ENCODE measurements at regions not wholly inside any gene's neighbourhood (a gene's known extent, or its start where the extent isn't known, plus 50 kb on each side); places are given as distances from the start of the nearest gene placed in this dataset.
A peak's percentile ranks its signal among the peaks of the same experiment; 100 is the strongest.

DNA sequence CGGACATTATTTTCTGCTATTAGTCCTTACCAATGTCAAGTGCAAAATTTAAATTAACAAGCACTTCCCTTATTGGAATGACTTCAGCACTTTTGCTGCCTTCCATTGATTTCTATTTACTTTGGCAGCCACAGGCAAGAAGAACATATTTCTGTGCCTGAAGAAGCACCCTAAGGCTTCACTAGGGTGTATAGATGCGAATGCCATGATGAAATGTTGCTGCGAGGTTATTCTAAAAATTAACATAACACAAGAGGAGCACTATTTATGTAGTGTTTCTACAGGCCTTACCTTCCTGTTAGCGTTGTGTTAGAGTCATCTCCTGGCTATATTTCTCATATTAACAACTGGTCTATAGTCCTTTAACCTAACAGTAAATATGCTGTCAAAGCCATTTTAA, 365.0 kb upstream of the HNRNPA3 start:
- TF ChIP-seq CTCF (conservative IDR thresholded peaks at IDR 0.05; ENCODE audit: low read depth, low read length) = no peak
- no peak overlapping the region for H3K4me3 ChIP-seq (ENCODE audit: low read depth, low read length)

GRCh38 chr2:176848844-176849243, 363.8 kb upstream of the HNRNPA3 start:
- no peak for DNase-seq (ENCODE audit: low read depth)
- no peak for TF ChIP-seq CTCF (conservative IDR thresholded peaks at IDR 0.05; ENCODE audit: low read depth, low read length)
- no peak overlapping the region for H3K4me3 ChIP-seq (ENCODE audit: low read depth, low read length)

More for the DNA sequence above, 365.0 kb upstream of the HNRNPA3 start:
- no peak for DNase-seq (ENCODE audit: low read depth)

DNA sequence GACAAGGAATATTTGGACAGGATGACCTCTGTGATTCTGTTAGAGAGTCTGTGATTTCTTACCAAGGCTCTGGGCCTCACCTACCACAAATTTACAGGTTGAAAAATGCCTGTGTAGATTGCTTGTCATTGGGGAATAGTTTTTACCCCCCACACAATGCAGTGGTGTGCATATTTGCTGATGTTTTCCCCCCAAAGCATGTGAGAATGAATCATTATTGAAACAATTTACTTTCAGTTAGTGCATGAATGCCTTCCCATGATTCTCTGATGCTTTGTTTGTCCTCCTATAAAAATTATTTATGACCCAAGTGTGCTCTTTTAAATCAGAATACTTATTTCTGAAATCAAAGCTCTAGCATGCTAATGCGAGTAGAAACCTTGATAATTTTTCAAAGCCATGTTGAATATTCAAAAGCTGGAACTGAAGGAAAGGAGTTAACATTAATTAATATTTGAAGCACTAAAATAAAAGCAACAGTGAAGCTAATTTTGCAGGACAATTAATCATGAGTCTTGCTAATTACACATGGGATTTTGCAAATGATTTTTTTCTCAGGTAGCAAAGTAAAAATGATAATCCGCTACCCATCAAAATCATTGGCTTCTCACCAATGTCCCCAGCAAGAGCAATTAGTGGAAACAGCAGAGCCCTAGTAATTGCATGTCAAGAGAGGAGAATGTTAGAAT, 361.2 kb upstream of the HNRNPA3 start:
- DNase-seq (ENCODE audit: low read depth) = peak; percentile 15
- TF ChIP-seq CTCF (conservative IDR thresholded peaks at IDR 0.05; ENCODE audit: low read depth, low read length) = no peak
- H3K4me3 ChIP-seq (ENCODE audit: low read depth, low read length) = no peak overlapping the region

GRCh38 chr2:176851889-176852483, 360.6 kb upstream of the HNRNPA3 start:
- H3K4me3 ChIP-seq (ENCODE audit: low read depth, low read length) = no peak overlapping the region
- no peak for DNase-seq (ENCODE audit: low read depth)
- no peak for TF ChIP-seq CTCF (conservative IDR thresholded peaks at IDR 0.05; ENCODE audit: low read depth, low read length)

- no peak for DNase-seq (ENCODE audit: low read depth)
- no peak for TF ChIP-seq CTCF (conservative IDR thresholded peaks at IDR 0.05; ENCODE audit: low read depth, low read length)
- H3K4me3 ChIP-seq (ENCODE audit: low read depth, low read length) = no peak overlapping the region
Measured at GRCh38 chr2:176852667-176853066, 359.9 kb upstream of the HNRNPA3 start.

DNA sequence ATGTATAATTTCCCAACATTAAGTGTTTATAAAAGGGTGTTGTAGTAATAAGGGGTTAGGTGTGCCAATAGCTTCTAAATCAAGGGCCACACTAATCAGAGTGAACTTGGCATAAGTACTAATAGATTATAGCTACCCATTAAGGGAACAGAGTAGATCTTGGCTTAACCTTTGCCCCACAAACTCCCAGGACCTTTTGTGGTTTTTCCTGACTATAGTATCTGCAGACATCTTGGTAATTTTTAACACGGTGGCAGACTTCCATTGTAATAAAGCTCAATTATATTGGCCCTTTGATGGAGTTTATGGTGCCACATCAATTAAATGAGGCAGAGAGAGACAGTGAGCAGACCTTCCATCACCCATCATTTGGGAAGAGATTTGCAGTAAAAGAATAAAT, 358.5 kb upstream of the HNRNPA3 start:
- H3K4me3 ChIP-seq (ENCODE audit: low read depth, low read length) = no peak overlapping the region
- no peak for DNase-seq (ENCODE audit: low read depth)
- no peak for TF ChIP-seq CTCF (conservative IDR thresholded peaks at IDR 0.05; ENCODE audit: low read depth, low read length)

DNA sequence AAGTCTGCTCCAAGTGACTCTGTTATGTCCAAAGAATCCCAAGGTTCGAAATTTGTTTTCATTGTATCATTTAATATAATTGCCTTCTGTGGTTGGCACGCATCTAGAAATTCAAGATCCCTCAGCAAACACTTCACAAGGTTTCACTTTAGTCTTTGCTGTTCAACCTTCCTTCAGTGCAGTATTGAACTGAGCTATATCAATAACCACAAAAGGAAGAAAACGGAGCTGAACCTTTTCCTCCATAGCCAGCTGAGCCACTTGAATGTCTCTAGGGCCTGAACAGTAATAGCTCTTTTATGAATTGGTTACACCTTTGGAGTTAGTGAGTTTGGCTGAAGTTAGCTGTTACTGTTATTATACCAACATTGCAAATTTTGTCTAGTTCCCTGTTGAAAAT, 357.7 kb upstream of the HNRNPA3 start:
- no peak overlapping the region for H3K4me3 ChIP-seq (ENCODE audit: low read depth, low read length)
- no peak for TF ChIP-seq CTCF (conservative IDR thresholded peaks at IDR 0.05; ENCODE audit: low read depth, low read length)
- DNase-seq (ENCODE audit: low read depth) = no peak

All from epithelial cell of proximal tubule (primary cell).